ENCODE measurements at regions not wholly inside any gene's neighbourhood (a gene's known extent, or its start where the extent isn't known, plus 50 kb on each side); places are given as distances from the start of the nearest gene placed in this dataset.

DNA sequence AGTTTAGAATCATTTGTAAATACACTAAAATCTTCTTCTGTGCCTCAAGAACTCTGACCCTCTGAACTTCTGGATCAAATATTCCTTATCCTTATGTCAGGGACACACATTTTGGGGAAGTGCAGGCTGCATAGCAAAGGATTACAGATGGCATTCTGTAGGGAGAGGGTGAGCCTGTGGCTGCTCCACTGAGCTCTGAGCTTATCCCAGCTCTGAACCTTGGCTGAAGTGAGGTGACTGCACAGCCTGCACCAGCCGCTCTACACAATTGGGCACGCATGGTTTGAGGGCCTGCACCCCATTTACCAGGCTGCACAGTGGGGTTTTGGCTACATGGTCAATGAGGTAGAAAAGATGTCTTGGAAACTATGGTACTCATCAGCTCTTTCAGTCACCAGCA lies 251.6 kb downstream of the GALR1 start:
- no peak for DNase-seq (ENCODE audit: low read depth in 2 of 2, low spot score in 1 of 2)

DNA sequence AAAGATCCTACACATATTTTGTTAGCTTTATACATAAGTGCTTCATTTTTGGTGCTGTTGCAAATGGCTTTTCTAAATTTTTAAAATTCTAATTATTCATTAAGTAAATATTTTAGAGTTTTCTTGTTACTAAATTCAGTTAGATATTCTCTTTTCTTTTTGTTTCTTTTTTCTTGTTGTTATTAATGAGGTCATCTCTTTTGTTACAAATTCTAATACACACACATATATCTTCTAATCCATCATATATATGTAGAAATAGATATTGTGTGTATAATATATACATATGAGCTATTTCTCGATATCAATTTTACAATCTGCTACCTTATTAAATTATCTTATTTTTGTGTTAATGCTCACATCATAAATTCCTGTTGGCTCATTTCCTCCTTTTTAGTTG lies 255.9 kb downstream of the GALR1 start:
- no peak for DNase-seq (ENCODE audit: low read depth in 2 of 2, low spot score in 1 of 2)

DNA sequence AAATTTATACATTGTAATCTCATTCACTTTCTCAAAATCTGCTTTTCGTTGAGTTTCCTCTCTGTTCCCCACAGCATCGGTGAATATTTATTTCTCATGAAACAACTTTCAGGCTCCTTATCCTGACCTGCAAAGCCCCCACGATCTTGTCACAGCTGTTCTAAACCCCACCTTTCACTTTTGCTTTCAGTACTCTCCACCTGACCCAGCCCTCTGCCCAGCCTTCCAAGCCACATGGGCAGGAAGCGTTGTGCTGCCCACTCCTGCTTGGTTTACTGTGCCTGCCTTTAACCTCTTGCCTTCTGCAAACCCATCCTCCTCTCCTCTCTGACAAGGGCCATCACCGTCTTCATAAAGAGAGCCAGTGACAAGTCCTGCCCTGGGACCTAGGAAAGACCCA lies 262.5 kb downstream of the GALR1 start:
- no peak for DNase-seq (ENCODE audit: low read depth in 2 of 2, low spot score in 1 of 2)

DNA sequence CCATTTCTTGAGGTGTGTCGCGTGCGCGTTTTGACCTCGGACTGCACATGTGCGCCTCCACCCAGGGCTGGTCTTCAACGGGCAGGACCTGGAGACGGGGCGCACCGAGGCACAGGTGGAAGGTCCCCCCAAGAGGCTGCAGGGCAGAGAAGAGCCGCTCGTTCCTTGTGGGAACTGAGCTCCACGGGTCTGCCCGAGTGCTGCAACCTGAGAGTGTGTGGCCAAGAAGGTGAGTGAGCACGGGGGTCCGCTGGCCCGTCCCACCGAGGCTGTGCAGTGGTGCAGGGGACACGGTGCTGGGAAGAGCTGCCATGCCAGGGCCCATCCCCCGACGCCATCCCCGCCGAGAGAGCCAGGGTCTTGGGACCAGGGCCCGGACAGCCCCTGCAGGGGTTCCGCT lies 268.3 kb downstream of the GALR1 start:
- DNase-seq (ENCODE audit: low read depth in 2 of 2, low spot score in 1 of 2): no peak

DNA sequence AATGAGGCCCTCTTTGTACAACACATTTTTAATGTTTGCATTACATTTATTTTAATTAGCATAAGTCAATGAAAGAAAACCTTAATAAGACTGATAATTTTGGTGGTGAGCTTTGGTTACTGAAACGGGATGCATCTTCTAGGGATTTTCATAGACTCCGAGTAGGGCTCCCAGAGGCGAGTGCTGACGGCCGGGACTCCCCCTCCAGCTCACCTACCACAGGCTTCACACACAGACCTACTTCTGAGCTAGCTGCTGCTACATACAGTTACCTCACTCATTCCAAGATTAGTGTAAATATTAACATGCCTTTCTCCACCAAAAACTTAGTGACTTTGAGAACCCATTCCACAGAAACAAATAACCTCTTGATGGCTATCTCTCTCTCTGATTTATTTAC lies 271.1 kb downstream of the GALR1 start:
- DNase-seq (ENCODE audit: low read depth in 2 of 2, low spot score in 1 of 2): no peak

DNA sequence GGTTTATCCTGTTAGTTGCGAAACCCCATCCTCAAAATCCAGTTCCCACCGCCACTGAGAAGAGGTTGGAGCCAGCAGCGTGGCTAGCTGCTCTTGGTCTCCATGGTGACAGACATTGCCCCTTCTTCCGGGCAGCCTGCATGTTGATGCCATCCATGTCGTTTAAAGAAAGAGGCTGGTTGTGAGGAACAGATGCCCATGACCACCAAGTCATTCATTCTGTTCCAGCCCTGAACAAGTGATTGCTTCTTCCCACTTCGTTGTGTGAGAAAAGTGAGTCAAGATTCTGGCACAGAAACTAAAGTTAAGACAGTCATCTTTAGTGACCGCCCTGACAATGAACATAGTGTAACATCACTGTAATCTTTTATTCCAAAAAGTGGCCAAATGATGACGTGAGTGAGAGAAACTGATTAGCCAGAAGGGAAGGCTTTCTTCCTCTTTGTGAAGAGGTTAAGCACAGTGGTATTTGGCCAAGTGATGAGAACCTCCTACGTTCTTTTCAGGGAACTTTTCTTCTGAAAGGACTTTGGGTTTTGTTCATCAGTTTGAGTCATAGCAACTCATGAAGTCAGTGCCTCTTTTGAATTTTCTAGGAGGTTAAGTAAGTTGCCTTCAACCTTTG lies 272.5 kb downstream of the GALR1 start:
- no peak for DNase-seq (ENCODE audit: low read depth in 2 of 2, low spot score in 1 of 2)

DNA sequence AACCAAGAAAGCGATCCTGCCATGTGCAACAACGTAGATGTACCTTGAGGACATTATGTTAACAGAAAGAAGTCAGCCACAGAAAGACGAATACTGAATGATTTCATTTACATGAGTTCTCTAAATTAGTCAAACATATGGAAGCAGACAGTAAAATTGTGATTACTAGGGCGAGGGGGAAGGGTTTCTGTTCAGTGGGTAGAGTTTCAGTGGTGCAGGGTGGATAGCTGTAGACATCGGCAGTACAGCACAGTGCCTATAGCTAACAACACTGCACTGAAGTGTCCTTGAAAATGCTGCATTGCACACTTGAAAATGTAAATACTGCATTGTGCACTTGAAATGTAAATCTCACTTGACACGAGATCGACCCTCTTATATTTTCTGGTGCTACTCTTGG lies 275.3 kb downstream of the GALR1 start:
- no peak for DNase-seq (ENCODE audit: low read depth in 2 of 2, low spot score in 1 of 2)

DNA sequence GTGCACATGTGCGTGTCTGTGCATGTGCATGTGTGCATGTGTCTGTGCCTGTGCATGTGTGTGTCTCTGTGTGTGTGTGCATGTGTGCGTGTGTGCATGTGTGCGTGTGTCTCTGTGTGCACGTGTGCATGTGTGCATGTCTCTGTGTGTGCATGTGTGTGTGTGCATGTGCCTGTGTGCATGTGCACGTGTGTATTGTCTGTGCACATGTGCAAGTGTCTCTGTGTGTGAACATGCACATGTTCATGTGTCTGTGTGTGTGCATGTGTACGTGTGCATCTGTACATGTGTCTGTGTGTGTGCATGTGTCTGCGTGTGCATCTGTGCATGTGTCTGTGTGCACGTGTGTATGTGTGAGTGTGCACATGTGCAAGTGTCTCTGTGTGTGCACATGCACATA lies 277.3 kb downstream of the GALR1 start:
- no peak for DNase-seq (ENCODE audit: low read depth in 2 of 2, low spot score in 1 of 2)

DNA sequence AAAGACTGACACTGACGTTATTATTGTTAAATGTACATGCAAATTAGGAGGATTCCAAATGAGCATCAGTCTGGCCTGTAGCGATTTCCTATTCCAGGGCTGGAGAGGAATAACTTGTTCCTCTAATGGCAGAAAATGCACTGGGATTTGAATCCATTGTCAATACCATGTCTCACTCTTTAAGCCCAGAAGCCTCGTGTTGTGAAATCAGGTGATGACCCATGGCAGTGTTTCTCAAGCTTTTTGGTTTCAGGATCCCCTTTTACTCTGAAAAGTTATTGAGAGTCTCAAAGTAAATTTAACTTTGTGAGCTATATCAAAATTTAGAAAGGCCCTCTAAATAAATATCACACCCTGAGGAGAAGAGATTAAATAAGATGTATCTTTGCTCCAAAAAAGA lies 279.2 kb downstream of the GALR1 start:
- no peak for DNase-seq (ENCODE audit: low read depth in 2 of 2, low spot score in 1 of 2)

DNA sequence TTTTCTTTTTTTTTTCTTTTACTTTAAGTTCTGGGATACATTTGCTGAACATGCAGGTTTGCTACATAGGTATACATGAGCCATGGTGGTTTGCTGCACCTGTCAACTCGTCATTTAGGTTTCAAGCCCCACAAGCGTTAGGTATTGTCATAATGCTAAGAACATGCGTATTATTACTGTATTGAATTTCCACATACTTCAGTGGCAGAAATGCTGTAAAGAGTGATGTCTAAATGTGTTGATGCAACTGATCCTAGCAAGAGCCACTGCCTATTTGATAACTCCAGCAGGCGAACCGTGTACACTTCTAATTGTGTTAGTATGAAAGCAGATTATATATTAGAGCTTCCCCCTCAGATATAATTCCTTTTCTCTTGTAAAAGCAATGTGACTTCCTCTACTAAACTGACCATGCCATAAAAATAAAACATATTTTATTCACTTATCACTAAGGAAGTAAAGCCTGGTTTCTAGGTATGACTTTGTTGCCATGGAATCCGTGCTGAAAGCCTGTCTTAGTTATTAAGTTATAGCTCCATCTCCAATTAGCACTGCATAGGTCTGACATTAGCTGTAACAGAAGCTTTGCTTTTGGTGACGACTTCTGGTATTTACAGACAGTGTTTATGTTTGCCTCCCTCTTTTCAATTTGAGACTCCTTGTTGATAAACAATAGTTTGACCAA lies 280.0 kb downstream of the GALR1 start:
- DNase-seq (ENCODE audit: low read depth in 2 of 2, low spot score in 1 of 2): no peak

DNA sequence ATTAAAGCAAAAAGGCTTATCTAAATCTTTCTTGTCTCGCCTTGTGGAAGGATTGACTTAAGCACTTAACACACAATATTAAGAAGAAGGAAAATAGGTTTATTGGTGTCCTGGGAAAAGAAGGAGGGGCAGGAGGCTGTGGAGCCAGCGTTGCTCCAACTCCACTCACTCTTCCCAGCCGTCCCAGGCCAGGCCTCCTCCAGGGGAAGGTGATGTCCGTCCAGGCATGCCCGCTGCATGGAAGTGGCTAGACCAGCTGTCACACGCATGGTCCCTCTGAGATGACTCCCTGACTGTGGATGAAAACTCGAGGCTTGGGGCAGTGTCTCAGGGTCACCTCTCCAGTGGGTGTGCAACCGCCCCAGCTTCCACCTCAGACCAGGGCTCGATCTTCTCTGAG lies 281.1 kb downstream of the GALR1 start:
- DNase-seq (ENCODE audit: low read depth in 2 of 2, low spot score in 1 of 2): no peak

DNA sequence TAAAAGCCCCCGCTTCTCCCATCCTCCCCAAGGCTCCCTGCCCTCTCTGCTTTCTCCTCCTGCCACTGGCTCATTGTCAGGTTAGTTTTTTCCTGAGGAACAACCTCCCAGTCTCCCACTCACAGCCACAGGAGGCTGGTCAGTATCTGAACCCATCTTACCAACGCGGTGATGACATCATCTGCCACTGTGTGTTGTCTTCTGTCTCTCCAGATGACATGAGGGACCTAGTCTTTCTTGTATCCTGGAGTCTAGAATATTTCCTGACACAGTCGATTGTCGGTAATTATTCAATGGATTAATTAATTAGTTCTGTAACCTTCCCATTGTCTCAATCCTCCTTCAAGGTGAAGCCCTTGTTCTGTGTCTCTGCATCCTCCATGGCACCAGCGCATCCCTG lies 290.2 kb downstream of the GALR1 start:
- no peak for DNase-seq (ENCODE audit: low read depth in 2 of 2, low spot score in 1 of 2)

DNA sequence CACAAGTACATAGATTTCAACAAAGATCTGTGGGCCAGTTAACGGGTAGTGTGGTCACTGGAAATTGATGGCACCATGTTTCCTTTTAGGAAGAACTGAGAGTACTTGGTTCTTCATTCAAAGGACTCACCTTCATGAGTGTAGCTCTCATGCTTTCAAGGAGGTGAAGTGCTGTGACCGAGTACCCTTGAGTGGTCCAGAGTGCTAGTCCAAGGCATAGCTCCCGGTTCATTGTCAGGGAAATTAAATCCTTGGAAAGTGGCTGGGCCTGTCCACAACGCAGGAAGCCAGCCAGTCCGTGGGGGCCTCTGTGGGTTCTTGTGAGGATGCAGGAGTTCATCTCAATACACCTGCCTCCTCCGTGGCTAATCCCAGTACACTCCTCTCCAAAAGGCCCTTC lies 295.1 kb downstream of the GALR1 start:
- no peak for DNase-seq (ENCODE audit: low read depth in 2 of 2, low spot score in 1 of 2)

DNA sequence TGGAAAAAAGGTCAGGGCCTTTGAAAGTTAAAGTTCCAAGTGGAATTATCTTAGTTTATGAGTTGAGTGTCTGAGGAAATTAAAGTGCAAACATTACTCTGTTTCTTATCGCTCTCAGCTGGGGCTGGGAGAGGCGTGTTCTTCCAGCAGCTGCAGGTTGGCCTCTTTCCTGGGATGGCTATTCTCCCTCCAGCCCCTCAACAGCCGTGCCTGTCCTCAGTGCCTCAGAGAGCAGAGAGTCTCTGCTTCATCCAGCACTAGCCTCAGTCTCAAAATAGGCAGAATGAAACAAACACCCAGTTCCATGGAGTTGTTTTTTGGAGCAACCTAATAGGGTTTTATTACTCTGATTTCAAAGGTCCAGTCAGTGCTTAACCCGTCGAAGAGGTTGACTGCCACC lies 298.1 kb downstream of the GALR1 start:
- DNase-seq (ENCODE audit: low read depth in 2 of 2, low spot score in 1 of 2): no peak

DNA sequence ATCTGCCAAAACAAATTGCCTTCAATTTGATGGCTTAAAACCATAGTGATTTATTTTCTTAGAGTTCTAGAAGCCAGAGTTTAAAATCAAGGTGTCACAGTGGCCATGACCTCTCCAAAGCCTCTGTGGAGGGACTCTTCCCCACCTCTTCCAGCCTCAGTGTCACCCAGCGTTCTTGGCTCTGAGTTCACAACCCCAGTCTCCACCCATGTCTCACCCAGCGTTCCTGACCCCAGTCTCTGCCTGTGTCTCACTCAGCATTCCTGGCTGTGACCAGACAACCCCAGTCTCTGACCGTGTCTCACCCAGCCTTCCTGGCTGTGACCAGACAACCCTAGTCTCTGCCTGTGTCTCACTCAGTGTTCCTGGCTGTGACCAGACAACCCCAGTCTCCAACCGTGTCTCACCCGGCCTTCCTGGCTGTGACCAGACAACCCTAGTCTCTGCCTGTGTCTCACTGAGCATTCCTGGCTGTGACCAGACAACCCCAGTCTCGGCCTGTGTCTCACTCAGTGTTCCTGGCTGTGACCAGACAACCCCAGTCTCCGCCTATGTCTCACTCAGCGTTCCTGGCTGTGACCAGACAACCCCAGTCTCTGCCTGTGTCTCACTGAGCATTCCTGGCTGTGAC lies 299.3 kb downstream of the GALR1 start:
- no peak for DNase-seq (ENCODE audit: low read depth in 2 of 2, low spot score in 1 of 2)

DNA sequence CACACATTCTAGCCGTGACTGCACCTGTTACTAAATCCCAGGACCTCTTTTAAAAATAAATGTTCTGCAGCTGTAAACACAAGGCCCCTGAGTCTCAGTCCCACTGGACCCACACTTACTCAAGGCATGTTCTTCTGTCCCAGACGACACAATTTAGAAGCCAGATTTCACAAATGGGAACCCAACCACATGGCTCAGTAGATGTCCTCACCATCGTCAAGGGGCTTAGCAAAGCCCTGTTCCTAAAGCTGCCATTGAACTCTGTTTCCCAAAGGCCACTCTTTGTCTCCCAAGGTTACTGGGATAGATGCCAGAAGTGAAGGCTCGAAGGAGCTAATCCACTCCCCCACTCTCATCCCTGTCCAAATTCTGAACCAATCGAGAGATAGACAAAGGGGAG lies 301.0 kb downstream of the GALR1 start:
- no peak for DNase-seq (ENCODE audit: low read depth in 2 of 2, low spot score in 1 of 2)

DNA sequence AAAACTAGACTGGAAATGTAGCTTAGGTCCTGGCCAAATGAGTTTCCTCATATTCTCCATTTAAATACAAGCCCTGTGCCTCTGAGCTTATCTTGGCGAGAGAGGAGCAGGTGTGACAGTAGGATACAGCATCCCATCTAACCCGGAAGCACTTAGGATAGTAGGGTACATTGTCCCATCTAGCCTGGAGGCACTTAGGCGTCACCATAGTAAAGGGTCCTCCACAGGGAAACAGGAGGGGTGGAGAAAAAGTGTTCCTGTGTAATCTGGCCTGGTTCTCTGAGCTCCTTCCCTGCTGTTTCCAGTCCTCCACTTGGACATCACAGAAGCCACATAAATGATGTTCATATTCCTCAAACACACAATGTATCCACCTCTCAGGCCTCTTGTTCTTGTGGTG lies 301.4 kb downstream of the GALR1 start:
- no peak for DNase-seq (ENCODE audit: low read depth in 2 of 2, low spot score in 1 of 2)

DNA sequence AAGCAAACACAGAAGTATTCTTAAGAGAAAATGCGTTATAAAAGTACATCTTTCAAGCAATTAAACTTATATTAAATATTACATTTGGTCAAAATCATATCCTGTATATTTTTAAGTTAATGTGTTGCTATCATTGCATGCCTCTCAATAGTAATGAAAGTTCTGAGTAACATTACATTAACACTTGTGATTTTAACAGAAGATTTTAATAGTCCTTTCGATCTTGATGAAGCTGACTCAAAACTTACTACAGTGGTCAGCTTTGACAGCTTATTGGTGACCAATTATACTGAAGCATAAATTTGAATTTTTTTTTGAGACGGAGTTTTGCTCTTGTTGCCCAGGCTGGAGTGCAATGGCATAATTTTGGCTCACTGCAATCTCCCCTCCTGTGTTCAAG lies 303.3 kb downstream of the GALR1 start:
- no peak for DNase-seq (ENCODE audit: low read depth in 2 of 2, low spot score in 1 of 2)

DNA sequence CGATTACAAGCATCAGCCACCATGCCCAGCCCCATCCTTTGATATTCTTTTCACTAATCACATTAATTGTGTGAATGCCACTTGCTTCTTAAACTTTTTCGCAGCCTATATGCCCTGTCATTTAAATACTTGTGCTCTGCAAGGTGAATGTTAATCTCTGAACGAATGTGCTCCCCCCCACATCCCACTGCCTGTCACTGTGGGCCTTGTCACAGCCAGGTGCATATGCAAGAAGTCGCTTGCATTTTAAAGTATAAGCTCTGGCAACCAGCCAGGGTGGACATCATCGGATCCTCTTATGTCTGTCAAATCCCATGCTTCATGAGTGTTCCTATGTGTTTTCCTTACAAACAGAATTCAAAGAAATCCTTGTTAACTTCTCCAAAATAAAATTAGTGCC lies 304.4 kb downstream of the GALR1 start:
- no peak for DNase-seq (ENCODE audit: low read depth in 2 of 2, low spot score in 1 of 2)

DNA sequence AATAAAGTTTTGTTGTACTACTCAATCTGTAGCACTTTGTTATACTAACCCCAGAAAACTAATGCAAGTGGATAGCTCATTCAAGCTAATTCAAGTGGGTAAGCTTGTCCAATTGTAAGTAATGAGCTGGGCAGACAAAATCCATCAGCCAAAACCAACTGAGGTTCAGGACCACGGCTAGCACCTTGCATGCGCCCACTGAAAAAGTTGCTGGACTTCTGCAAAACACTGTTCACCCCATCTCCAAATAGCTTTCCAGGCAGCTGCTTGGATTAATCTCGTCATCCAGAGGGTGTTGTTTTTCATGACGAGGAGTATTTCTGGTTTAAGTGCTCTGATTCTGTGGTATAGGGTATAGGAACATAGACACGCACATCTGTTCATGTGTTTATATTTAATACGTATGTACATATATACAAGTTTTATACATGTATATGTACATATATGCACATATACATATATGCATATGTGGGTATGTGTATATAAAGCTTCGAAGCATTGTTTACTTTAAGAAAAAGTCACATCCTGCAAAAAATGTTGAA lies 307.5 kb downstream of the GALR1 start:
- DNase-seq (ENCODE audit: low read depth in 2 of 2, low spot score in 1 of 2): no peak

DNA sequence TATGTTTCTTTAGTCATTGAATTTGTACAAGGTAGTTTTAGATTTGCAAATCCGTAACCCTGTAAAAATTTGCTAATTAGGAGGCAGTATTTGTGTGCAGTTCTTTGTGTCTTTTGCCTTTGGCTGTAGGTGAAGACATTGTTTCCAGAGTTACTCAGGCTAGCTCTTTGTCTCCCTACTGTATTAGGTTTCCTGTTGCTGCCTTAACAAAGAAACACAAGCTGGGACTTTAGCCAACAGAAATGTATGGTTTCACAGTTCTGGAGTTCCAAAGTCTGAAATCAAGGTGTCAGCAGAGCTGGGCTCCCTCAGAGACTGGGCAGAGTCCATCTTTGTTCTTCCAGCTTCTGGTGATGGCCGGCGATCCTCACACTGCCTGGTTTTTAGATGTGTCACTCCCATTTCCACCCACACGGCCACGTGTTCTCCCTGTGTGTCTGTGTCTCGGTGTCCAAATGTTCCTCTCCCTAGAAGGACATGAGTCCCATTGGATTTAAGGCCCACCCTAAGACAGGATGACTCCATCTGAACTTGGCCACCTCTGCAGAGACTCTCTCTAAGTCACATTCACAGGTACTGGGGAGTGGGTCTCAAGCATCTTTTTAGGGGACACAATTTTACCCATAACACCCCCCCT lies 309.7 kb downstream of the GALR1 start:
- DNase-seq (ENCODE audit: low read depth in 2 of 2, low spot score in 1 of 2): no peak

DNA sequence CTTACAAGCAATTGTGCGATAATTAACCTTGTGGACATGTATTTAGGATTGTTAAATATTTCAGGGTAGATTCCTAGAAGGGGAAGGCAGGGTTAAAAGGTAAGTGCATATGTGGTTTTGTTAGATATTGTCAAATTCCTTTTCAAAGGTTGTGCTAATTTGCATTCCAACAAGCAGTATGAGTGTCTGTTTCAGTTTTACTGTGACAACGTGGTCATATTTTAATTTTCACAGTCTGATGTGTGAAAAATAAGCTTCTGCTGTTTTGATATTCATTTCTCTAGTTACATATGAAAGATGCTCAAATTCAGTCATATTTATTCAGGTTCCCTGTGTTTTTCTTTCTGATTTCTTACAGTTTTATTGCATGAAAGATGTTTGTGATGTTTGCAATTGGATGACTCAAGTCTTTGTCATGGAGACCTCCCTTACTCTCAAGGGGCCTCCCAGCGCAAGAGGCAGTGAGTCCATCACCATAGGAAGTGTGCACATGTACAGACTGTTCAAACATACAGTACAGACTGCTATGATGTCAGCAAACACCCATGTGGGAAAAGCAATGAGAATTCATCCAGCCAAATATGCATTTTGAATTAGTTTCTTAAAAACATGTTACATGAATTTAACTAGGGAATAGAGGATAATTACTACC lies 310.8 kb downstream of the GALR1 start:
- DNase-seq (ENCODE audit: low read depth in 2 of 2, low spot score in 1 of 2): no peak

Measured in stimulated activated CD8-positive, alpha-beta memory T cell treated with anti-CD3 and anti-CD28 coated beads, Interleukin-4, amount 100 ng/mL, for 1 hour (primary cell).